Kidney epithelial cell (primary cell): ENCODE measurements at regions not wholly inside any gene's neighbourhood (a gene's known extent, or its start where the extent isn't known, plus 50 kb on each side); places are given as distances from the start of the nearest gene placed in this dataset.

ENCODE experiments used
- DNase-seq: peaks from one replicate; pipeline ENCODE4 v3.0.0-alpha.2; 2010; ENCODE audit warnings: low read depth
- H3K27me3 ChIP-seq: 2 replicates; pipeline ENCODE4 v1.6.0; 2011; ENCODE audit warnings: low read length; ENCODE audit not compliant: control insufficient read depth, insufficient read depth
- H3K36me3 ChIP-seq: 2 replicates; pipeline ENCODE4 v1.5.1; 2011; ENCODE audit warnings: low read length; ENCODE audit not compliant: control insufficient read depth, insufficient read depth
- H3K4me3 ChIP-seq: 2 replicates; pipeline ENCODE4 v1.5.1; 2011; ENCODE audit warnings: low read depth, mild to moderate bottlenecking, control low read depth, low read length
- TF ChIP-seq, protein P1 (sequence below): IDR thresholded peaks from 2 replicates; pipeline ENCODE4 v1.5.1; 2011; ENCODE audit warnings: mild to moderate bottlenecking, moderate library complexity, low read length, control low read depth, inconsistent platforms; ENCODE audit not compliant: insufficient read depth, poor library complexity, severe bottlenecking

DNA sequence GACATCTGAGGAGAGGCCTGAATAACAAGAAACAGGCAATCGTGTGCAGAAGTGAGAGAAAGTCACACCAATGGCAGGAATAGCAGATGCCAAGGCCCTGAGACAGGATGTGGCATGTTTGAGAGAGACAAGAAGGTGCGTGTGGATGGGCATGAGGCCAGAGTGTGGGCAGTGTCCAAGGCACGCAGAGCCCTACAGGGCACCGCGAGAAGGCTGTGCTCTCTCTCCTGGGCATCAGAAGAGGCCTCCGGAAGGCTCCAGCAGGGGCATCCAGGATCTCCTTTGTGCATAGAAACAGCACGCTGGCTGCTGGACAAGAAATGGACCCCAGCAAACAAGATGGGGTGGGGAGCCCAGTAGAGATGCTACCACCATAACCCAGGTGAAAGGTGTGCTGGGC lies 239.0 kb upstream of the RAB6C start:
- no peak for DNase-seq
- H3K27me3 ChIP-seq: no peaks in the 10 kb centered on the region
- TF ChIP-seq, protein P1, sequence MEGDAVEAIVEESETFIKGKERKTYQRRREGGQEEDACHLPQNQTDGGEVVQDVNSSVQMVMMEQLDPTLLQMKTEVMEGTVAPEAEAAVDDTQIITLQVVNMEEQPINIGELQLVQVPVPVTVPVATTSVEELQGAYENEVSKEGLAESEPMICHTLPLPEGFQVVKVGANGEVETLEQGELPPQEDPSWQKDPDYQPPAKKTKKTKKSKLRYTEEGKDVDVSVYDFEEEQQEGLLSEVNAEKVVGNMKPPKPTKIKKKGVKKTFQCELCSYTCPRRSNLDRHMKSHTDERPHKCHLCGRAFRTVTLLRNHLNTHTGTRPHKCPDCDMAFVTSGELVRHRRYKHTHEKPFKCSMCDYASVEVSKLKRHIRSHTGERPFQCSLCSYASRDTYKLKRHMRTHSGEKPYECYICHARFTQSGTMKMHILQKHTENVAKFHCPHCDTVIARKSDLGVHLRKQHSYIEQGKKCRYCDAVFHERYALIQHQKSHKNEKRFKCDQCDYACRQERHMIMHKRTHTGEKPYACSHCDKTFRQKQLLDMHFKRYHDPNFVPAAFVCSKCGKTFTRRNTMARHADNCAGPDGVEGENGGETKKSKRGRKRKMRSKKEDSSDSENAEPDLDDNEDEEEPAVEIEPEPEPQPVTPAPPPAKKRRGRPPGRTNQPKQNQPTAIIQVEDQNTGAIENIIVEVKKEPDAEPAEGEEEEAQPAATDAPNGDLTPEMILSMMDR: no peak
- no peaks in the 10 kb centered on the region for H3K36me3 ChIP-seq
- no peak overlapping the region for H3K4me3 ChIP-seq

DNA sequence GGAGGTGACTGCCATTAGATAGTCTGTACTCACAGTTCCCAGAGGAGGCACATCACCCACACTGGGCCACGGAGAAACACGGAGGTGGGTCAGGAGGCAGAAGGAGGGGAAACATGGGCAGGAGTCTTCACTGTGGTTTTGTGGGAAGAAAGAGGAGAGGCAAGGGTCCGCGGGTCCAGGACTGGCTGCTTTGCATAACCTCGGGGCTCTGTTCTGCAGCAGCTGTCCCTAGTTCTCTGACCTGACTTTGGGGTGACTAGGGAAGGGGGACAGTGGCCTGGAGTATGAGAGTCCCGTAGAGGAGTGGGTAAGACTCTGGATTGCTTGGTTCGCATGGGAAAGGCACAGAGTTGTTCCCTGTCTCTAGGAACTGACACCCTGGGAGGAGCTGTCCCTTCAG lies 238.3 kb upstream of the RAB6C start:
- TF ChIP-seq, protein P1: no peak
- no peak for DNase-seq
- no peaks in the 10 kb centered on the region for H3K36me3 ChIP-seq

DNA sequence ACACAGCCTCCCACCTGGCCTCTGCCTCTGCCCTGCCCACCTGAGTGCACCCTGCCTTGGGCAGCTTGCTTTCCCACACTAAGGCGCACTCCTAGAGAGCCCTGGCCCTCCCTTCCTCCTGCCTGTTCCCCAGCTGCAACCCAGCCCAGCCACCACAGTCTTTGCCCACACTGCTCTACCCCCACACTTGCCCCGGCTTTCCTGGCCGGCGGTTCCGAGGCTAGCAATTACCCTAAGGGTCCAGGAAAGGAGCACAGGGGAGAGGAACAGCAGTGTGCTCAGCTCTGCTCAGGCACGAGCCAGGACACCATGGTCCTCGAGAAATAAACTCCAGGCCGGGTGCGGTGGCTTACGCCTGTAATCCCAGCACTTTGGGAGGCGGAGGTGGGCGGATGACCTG lies 237.8 kb upstream of the RAB6C start:
- TF ChIP-seq, protein P1: no peak
- H3K36me3 ChIP-seq: no peaks in the 10 kb centered on the region
- no peaks in the 10 kb centered on the region for H3K27me3 ChIP-seq
- H3K4me3 ChIP-seq: no peak overlapping the region
- DNase-seq: no peak

More for the DNA sequence above, 238.3 kb upstream of the RAB6C start:
- Histone ChIP-seq H3K27me3 (no peaks in the 10 kb centered on the region), H3K4me3 (no peak overlapping the region)

DNA sequence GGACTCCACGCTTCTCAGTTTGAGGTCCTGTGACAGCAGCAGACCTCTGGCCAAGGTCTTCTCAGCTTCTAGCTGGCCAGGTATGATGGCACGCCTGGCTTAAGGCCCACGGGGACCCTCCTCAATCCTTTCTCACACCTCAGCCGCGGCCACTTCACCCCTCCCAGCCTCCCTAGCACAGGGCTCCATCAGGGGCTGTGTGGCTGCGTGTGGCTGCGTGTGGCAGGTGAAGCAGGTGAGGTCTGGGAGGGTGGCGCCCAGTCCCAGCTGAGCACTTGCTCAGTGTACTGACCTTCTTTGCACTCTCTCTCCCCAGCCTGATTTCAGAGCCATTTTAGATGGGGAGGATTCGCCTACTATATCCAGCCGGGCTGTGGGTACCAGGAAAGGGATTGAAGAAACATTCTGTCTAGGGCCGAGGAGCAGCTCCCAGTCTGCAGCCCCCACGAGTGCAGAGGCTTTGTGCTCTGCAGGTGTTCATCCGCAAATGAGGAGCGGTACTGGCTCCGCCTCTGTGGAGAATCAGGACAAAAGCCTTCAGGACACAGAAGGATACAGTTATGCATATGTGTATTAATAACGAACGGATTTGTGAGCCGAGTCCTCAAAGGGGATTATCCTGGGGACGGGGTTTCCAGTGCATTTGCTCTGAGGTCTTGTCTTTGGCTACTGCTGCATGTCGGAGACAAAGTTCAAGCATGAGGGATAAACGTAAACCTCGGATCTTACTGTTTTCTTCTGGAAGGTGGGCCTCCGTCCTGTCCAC lies 236.9 kb upstream of the RAB6C start:
- no peak for DNase-seq
- Histone ChIP-seq H3K27me3 (no peaks in the 10 kb centered on the region), H3K4me3 (no peak overlapping the region), H3K36me3 (no peaks in the 10 kb centered on the region)
- TF ChIP-seq, protein P1: no peak

GRCh38 chr2:129744141-129744540 lies 235.3 kb upstream of the RAB6C start:
- no peaks in the 10 kb centered on the region for H3K36me3 ChIP-seq
- TF ChIP-seq, protein P1: no peak
- no peak for DNase-seq
- no peaks in the 10 kb centered on the region for H3K27me3 ChIP-seq
- no peak overlapping the region for H3K4me3 ChIP-seq

DNA sequence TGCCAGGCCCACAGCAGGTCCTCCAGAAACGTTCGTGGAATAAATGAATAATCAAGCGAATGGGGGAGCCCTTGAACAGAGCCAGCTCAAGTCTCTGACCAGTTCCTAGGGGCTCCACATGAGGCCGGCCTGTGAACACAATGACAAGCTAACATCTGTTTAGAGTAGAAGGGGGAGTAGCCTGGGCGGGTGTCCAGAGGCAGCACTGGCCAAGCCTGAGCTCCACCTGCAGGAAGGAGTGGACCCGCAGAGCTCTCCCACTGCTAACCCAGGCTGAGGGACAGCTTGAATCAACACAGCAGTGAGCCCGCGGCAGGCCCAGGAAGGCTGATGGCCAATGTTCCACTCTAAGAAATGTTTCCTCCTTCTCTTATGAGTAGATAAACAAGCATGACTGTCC lies 234.8 kb upstream of the RAB6C start:
- TF ChIP-seq, protein P1: no peak
- Histone ChIP-seq H3K4me3 (no peak overlapping the region), H3K36me3 (no peaks in the 10 kb centered on the region), H3K27me3 (no peaks in the 10 kb centered on the region)
- no peak for DNase-seq
